ENCODE measurements at regions not wholly inside any gene's neighbourhood (a gene's known extent, or its start where the extent isn't known, plus 50 kb on each side); places are given as distances from the start of the nearest gene placed in this dataset.
"Not testable (repeated sequence)": the region's sequence is repeated elsewhere in the genome, so short reads cannot be mapped to it uniquely, and the experiment has no call there.

- no peak overlapping the region for H3K27ac ChIP-seq (ENCODE audit: low read depth, low read length)
- DNase-seq (ENCODE audit: low read depth, low spot score) = no peak
- H3K27me3 ChIP-seq (ENCODE audit: control insufficient read depth, insufficient read depth, low read length) = no peaks in the 10 kb centered on the region
- POLR2A ChIA-PET = no interaction called here
- H3K4me3 ChIP-seq (ENCODE audit: low read depth, low read length) = no peak overlapping the region
- CTCF ChIA-PET = no interaction called here
- TF ChIP-seq CTCF (IDR thresholded peaks at IDR 0.05; ENCODE audit: low read depth, low read length) = no peak
- no peaks in the 10 kb centered on the region for H3K9me3 ChIP-seq (ENCODE audit: control insufficient read depth, insufficient read depth, low read length)
Measured at GRCh38 chrX:9372866-9373265, 92.0 kb upstream of the TBL1X start.

- no peak overlapping the region for H3K4me3 ChIP-seq (ENCODE audit: low read depth, low read length)
- ChIA-PET POLR2A (no interaction called here), CTCF (no interaction called here)
- no peaks in the 10 kb centered on the region for H3K27me3 ChIP-seq (ENCODE audit: control insufficient read depth, insufficient read depth, low read length)
- no peak for TF ChIP-seq CTCF (IDR thresholded peaks at IDR 0.05; ENCODE audit: low read depth, low read length)
- no peak for DNase-seq (ENCODE audit: low read depth, low spot score)
- H3K9me3 ChIP-seq (ENCODE audit: control insufficient read depth, insufficient read depth, low read length) = no peaks in the 10 kb centered on the region
- no peak overlapping the region for H3K27ac ChIP-seq (ENCODE audit: low read depth, low read length)
Measured at GRCh38 chrX:9373789-9374188, 91.1 kb upstream of the TBL1X start.

- ChIA-PET CTCF (no interaction called here), POLR2A (no interaction called here)
- TF ChIP-seq CTCF (IDR thresholded peaks at IDR 0.05; ENCODE audit: low read depth, low read length) = no peak
- no peaks in the 10 kb centered on the region for H3K9me3 ChIP-seq (ENCODE audit: control insufficient read depth, insufficient read depth, low read length)
- no peak for DNase-seq (ENCODE audit: low read depth, low spot score)
- no peaks in the 10 kb centered on the region for H3K27me3 ChIP-seq (ENCODE audit: control insufficient read depth, insufficient read depth, low read length)
- no peak overlapping the region for H3K27ac ChIP-seq (ENCODE audit: low read depth, low read length)
- H3K4me3 ChIP-seq (ENCODE audit: low read depth, low read length) = no peak overlapping the region
Measured at GRCh38 chrX:9374555-9374954, 90.3 kb upstream of the TBL1X start.

GRCh38 chrX:9376111-9376510 lies 88.7 kb upstream of the TBL1X start:
- Histone ChIP-seq H3K27ac (ENCODE audit: low read depth, low read length) (no peak overlapping the region), H3K9me3 (ENCODE audit: control insufficient read depth, insufficient read depth, low read length) (no peaks in the 10 kb centered on the region), H3K4me3 (ENCODE audit: low read depth, low read length) (no peak overlapping the region), H3K27me3 (ENCODE audit: control insufficient read depth, insufficient read depth, low read length) (no peaks in the 10 kb centered on the region)
- ChIA-PET POLR2A (no interaction called here), CTCF (no interaction called here)
- no peak for DNase-seq (ENCODE audit: low read depth, low spot score)
- TF ChIP-seq CTCF (IDR thresholded peaks at IDR 0.05; ENCODE audit: low read depth, low read length) = no peak

GRCh38 chrX:9377216-9377615 lies 87.6 kb upstream of the TBL1X start:
- H3K27me3 ChIP-seq (ENCODE audit: control insufficient read depth, insufficient read depth, low read length); H3K27ac ChIP-seq (ENCODE audit: low read depth, low read length); POLR2A ChIA-PET; H3K4me3 ChIP-seq (ENCODE audit: low read depth, low read length); DNase-seq (ENCODE audit: low read depth, low spot score); CTCF ChIA-PET; H3K9me3 ChIP-seq (ENCODE audit: control insufficient read depth, insufficient read depth, low read length): not testable (repeated sequence)

Measured in AG04450 (cell line).